H9 (cell line): ENCODE measurements at regions not wholly inside any gene's neighbourhood (a gene's known extent, or its start where the extent isn't known, plus 50 kb on each side); places are given as distances from the start of the nearest gene placed in this dataset.

Experiments
- DNase-seq: peaks from one replicate; pipeline ENCODE4 v3.0.0-alpha.2; 2017
- H2AFZ ChIP-seq: one replicate; pipeline ENCODE4 v1.6.1; 2013; ENCODE audit warnings: mild to moderate bottlenecking, low read length, control low read depth, moderate library complexity
- H2AK5ac ChIP-seq: 2 replicates; pipeline ENCODE4 v1.6.1; 2013; ENCODE audit warnings: low read length, control low read depth, mixed read lengths; ENCODE audit not compliant: insufficient read length
- H2BK120ac ChIP-seq: one replicate; pipeline ENCODE4 v1.6.1; 2013; ENCODE audit warnings: low read depth, mild to moderate bottlenecking, low read length, control low read depth, inconsistent platforms; ENCODE audit not compliant: poor library complexity, severe bottlenecking
- H2BK12ac ChIP-seq: 2 replicates; pipeline ENCODE4 v1.6.1; 2013; ENCODE audit warnings: low read length, control low read depth, mixed read lengths, low read depth; ENCODE audit not compliant: insufficient read length
- H2BK15ac ChIP-seq: 2 replicates; pipeline ENCODE4 v1.6.1; 2013; ENCODE audit warnings: low read depth, low read length, control low read depth
- H2BK20ac ChIP-seq: one replicate; pipeline ENCODE4 v1.6.1; 2013; ENCODE audit warnings: low read depth, mild to moderate bottlenecking, low read length, control low read depth, inconsistent platforms; ENCODE audit not compliant: poor library complexity, severe bottlenecking
- H2BK5ac ChIP-seq: 2 replicates; pipeline ENCODE4 v1.6.1; 2013; ENCODE audit warnings: low read length, control low read depth, mixed read lengths; ENCODE audit not compliant: insufficient read length
- H3K14ac ChIP-seq: 2 replicates; pipeline ENCODE4 v1.6.1; 2013; ENCODE audit warnings: low read length, control low read depth; ENCODE audit not compliant: insufficient read depth
- H3K18ac ChIP-seq: 2 replicates; pipeline ENCODE4 v1.6.1; 2013; ENCODE audit warnings: low read depth, mild to moderate bottlenecking, mixed read lengths, low read length, control low read depth; ENCODE audit not compliant: insufficient read length
- H3K23ac ChIP-seq: 2 replicates; pipeline ENCODE4 v1.6.1; 2013; ENCODE audit warnings: low read length, control low read depth, mixed read lengths, low read depth; ENCODE audit not compliant: insufficient read length
- H3K23me2 ChIP-seq: 2 replicates; pipeline ENCODE4 v1.6.1; 2013; ENCODE audit warnings: low read depth, mild to moderate bottlenecking, mixed read lengths, low read length, control low read depth; ENCODE audit not compliant: insufficient read length, poor library complexity, severe bottlenecking
- H3K27ac ChIP-seq: 2 replicates; pipeline ENCODE4 v1.5.1; 2013; ENCODE audit warnings: low read length, control low read depth, mixed read lengths, low read depth; ENCODE audit not compliant: insufficient read length
- H3K27me3 ChIP-seq: 2 replicates; pipeline ENCODE4 v1.6.1; 2013; ENCODE audit warnings: low read length, control low read depth, inconsistent platforms; ENCODE audit not compliant: insufficient read depth
- H3K4ac ChIP-seq: 2 replicates; pipeline ENCODE4 v1.6.1; 2013; ENCODE audit warnings: low read depth, mild to moderate bottlenecking, control low read depth, inconsistent platforms, low read length, moderate library complexity
- H3K4me1 ChIP-seq: 2 replicates; pipeline ENCODE4 v1.6.1; 2013; ENCODE audit warnings: low read length, control low read depth, inconsistent platforms; ENCODE audit not compliant: insufficient read depth
- H3K4me2 ChIP-seq: 2 replicates; pipeline ENCODE4 v1.6.1; 2013; ENCODE audit warnings: low read length, control low read depth, mixed read lengths; ENCODE audit not compliant: insufficient read length, insufficient read depth
- H3K56ac ChIP-seq: 2 replicates; pipeline ENCODE4 v1.6.1; 2013; ENCODE audit warnings: low read depth, mild to moderate bottlenecking, mixed read lengths, low read length, control low read depth; ENCODE audit not compliant: insufficient read length
- H3K79me1 ChIP-seq: 2 replicates; pipeline ENCODE4 v1.6.1; 2013; ENCODE audit warnings: low read depth, mild to moderate bottlenecking, moderate library complexity, low read length, control low read depth, inconsistent platforms; ENCODE audit not compliant: insufficient read depth, poor library complexity, severe bottlenecking
- H3K79me2 ChIP-seq: 2 replicates; pipeline ENCODE4 v1.6.1; 2013; ENCODE audit warnings: low read length, control low read depth, inconsistent platforms; ENCODE audit not compliant: insufficient read depth
- H3K9ac ChIP-seq: 2 replicates; pipeline ENCODE4 v1.6.1; 2013; ENCODE audit warnings: low read length, control low read depth, mixed read lengths; ENCODE audit not compliant: insufficient read length; ENCODE audit errors: extremely low read depth
- H3K9me3 ChIP-seq: one replicate; pipeline ENCODE4 v1.6.1; 2013; ENCODE audit warnings: low read depth, low read length, inconsistent platforms; ENCODE audit not compliant: control insufficient read depth
- H3T11ph ChIP-seq: one replicate; pipeline ENCODE4 v1.6.1; 2013; ENCODE audit warnings: mild to moderate bottlenecking, low read length, control low read depth, inconsistent platforms
- H4K20me1 ChIP-seq: one replicate; pipeline ENCODE4 v1.6.1; 2013; ENCODE audit not compliant: control insufficient read depth, insufficient read length, insufficient read depth
- H4K5ac ChIP-seq: 2 replicates; pipeline ENCODE4 v1.6.1; 2013; ENCODE audit warnings: low read depth, mild to moderate bottlenecking, mixed read lengths, low read length, control low read depth; ENCODE audit not compliant: insufficient read length
- H4K8ac ChIP-seq: replicated peaks from 2 replicates; pipeline ENCODE4 v1.6.1; 2013; ENCODE audit warnings: low read length, control low read depth, mixed read lengths, low read depth; ENCODE audit not compliant: insufficient read length
- H4K91ac ChIP-seq: 2 replicates; pipeline ENCODE4 v1.6.1; 2013; ENCODE audit warnings: low read depth, mild to moderate bottlenecking, moderate library complexity, mixed read lengths, low read length, control low read depth; ENCODE audit not compliant: insufficient read length
- H3K27ac Mint-ChIP-seq, 3 experiments: 2 replicates in 2 of 3; 3 replicates in 1 of 3; pipeline ENCODE4 v1.8.0; 2020 to 2021; ENCODE audit warnings: mixed read lengths in 3 of 3, mild to moderate bottlenecking in 1 of 3, moderate library complexity in 1 of 3
- H3K27me3 Mint-ChIP-seq: 2 replicates; pipeline ENCODE4 v1.8.0; 2021; ENCODE audit warnings: low read depth, mild to moderate bottlenecking, moderate library complexity, mixed read lengths
- H3K36me3 Mint-ChIP-seq, 3 experiments: 2 replicates in 2 of 3; 3 replicates in 1 of 3; pipeline ENCODE4 v1.8.0; 2020 to 2021; ENCODE audit warnings: low read depth in 3 of 3, mixed read lengths in 3 of 3; ENCODE audit not compliant: insufficient read depth in 1 of 3
- H3K4me1 Mint-ChIP-seq, 2 experiments: 2 replicates each; pipeline ENCODE4 v1.8.0; 2020; ENCODE audit warnings: mixed read lengths in 2 of 2
- H3K4me3 Mint-ChIP-seq, 2 experiments: 2 replicates in 1 of 2; 3 replicates in 1 of 2; pipeline ENCODE4 v1.8.0; 2020 to 2021; ENCODE audit warnings: mild to moderate bottlenecking in 2 of 2, mixed read lengths in 2 of 2, moderate library complexity in 1 of 2
- H3K9me3 Mint-ChIP-seq, 2 experiments: 2 replicates in 1 of 2; 3 replicates in 1 of 2; pipeline ENCODE4 v1.8.0; 2020; ENCODE audit warnings: mild to moderate bottlenecking in 2 of 2, mixed read lengths in 2 of 2, moderate library complexity in 1 of 2
- CTCF ChIP-seq: fragments of 200-600 bp; sonication (generic); conservative IDR thresholded peaks from 3 replicates; pipeline ENCODE4 v1.8.0; 2021; ENCODE audit warnings: antibody characterized with exemption, mild to moderate bottlenecking
- WGBS: extraction: QIAGEN DNeasy Blood & Tissue Kit; methylation state at CpG from one replicate; pipeline ENCODE4 v1.1.7; 2013; ENCODE audit warnings: missing lambda C conversion rate, low lambda C conversion rate, mixed read lengths; ENCODE audit not compliant: insufficient read length; ENCODE audit errors: extremely low coverage; 5-methylcytosine and 5-hydroxymethylcytosine counted together

DNA sequence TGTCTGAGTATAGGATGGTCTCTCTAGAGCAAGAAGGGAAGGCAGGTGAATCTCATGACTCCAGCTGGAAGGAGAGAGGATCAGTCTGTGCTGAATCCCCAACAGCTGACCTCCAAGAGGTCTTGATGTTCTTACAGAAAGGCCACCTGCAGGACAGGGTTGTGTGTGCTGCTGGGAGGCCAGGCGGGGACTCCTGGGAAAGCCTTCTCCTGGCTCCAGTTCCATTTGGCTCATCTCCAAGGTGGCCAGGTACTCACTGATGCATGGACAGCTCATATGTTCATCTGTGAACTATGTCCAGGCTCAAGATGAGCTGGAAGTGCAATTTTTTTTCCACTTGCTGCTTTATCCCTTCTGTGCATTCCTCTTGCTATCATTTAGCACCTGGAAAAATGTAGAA is 730.2 kb upstream of the RBFOX1 start:
- Histone ChIP-seq H3K4me2 (no peak overlapping the region), H3K23me2 (no peaks in the 10 kb centered on the region), H4K91ac (no peak overlapping the region), H3K56ac (no peak overlapping the region), H3K4ac (no peak overlapping the region), H2AFZ (no peak overlapping the region), H4K20me1 (no peaks in the 10 kb centered on the region), H3K4me1 (no peaks in the 10 kb centered on the region), H3K23ac (no peak overlapping the region), H3K79me2 (no peaks in the 10 kb centered on the region), H3K14ac (no peak overlapping the region), H3K18ac (no peak overlapping the region), H3K27me3 (no peaks in the 10 kb centered on the region), H2BK5ac (no peak overlapping the region), H3K9ac (no peak overlapping the region), H3K9me3 (no peaks in the 10 kb centered on the region), H4K5ac (no peak overlapping the region), H3T11ph (no peak overlapping the region), H3K79me1 (no peaks in the 10 kb centered on the region), H2BK15ac (no peak overlapping the region), H4K8ac (no peak overlapping the region), H2BK20ac (no peak overlapping the region), H2BK120ac (no peak overlapping the region), H2AK5ac (no peak overlapping the region), H2BK12ac (no peak overlapping the region), H3K27ac (no peak overlapping the region)
- no peak for DNase-seq
- H3K4me1 Mint-ChIP-seq, result peaks cover 10 to 23% of the 10 kb centered on the region in 2 experiments
- H3K36me3 Mint-ChIP-seq, result no peaks in the 10 kb centered on the region
- WGBS, result no CpG with 5 or more reads among the region's 1 CpG
- no peak overlapping the region for H3K27ac Mint-ChIP-seq
- no peak overlapping the region for H3K4me3 Mint-ChIP-seq
- peaks cover 1% of the 10 kb centered on the region; the same call in 1 of the 2 replicates for H3K27me3 Mint-ChIP-seq
- no peaks in the 10 kb centered on the region for H3K9me3 Mint-ChIP-seq
- TF ChIP-seq CTCF, result no peak
